Endodermal cell (in vitro differentiated cells): ENCODE measurements at regions not wholly inside any gene's neighbourhood (a gene's known extent, or its start where the extent isn't known, plus 50 kb on each side); places are given as distances from the start of the nearest gene placed in this dataset.

Source experiments
- DNase-seq: peaks from one replicate; pipeline ENCODE4 v3.0.0-alpha.2; 2017
- H3K27ac ChIP-seq: 2 replicates; pipeline ENCODE4 v1.5.1; 2013; ENCODE audit warnings: mild to moderate bottlenecking, low read depth, low read length, moderate library complexity
- H3K27me3 ChIP-seq: 2 replicates; pipeline ENCODE4 v1.6.1; 2013; ENCODE audit warnings: mild to moderate bottlenecking, low read length, moderate library complexity; ENCODE audit not compliant: insufficient read depth, control insufficient read depth, poor library complexity, severe bottlenecking
- H3K36me3 ChIP-seq: 2 replicates; pipeline ENCODE4 v1.7.0; 2013; ENCODE audit warnings: mild to moderate bottlenecking, low read length, moderate library complexity; ENCODE audit not compliant: control insufficient read depth, insufficient read depth
- H3K4me1 ChIP-seq: one replicate; pipeline ENCODE4 v1.7.0; 2013; ENCODE audit warnings: low read length; ENCODE audit not compliant: control insufficient read depth, insufficient read depth
- H3K4me3 ChIP-seq: 2 replicates; pipeline ENCODE4 v1.5.1; 2013; ENCODE audit warnings: mild to moderate bottlenecking, low read length, moderate library complexity
- H3K9ac ChIP-seq: 2 replicates; pipeline ENCODE4 v1.6.1; 2013; ENCODE audit warnings: mild to moderate bottlenecking, low read length, moderate library complexity; ENCODE audit not compliant: poor library complexity, severe bottlenecking; ENCODE audit errors: extremely low read depth
- H3K9me3 ChIP-seq: 2 replicates; pipeline ENCODE4 v1.6.1; 2013; ENCODE audit warnings: mild to moderate bottlenecking, low read length, moderate library complexity; ENCODE audit not compliant: control insufficient read depth
- H3K27ac Mint-ChIP-seq: 2 replicates; pipeline ENCODE4 v1.8.0; 2020; ENCODE audit warnings: mixed read lengths
- H3K27me3 Mint-ChIP-seq: 2 replicates; pipeline ENCODE4 v1.8.0; 2021; ENCODE audit warnings: mild to moderate bottlenecking, mixed read lengths; ENCODE audit not compliant: insufficient read depth
- H3K36me3 Mint-ChIP-seq: 2 replicates; pipeline ENCODE4 v1.8.0; 2020; ENCODE audit warnings: low read depth, mixed read lengths
- H3K4me1 Mint-ChIP-seq: 2 replicates; pipeline ENCODE4 v1.8.0; 2020; ENCODE audit warnings: mixed read lengths
- H3K4me3 Mint-ChIP-seq: 2 replicates; pipeline ENCODE4 v1.8.0; 2020; ENCODE audit warnings: mild to moderate bottlenecking, moderate library complexity, mixed read lengths
- H3K9me3 Mint-ChIP-seq: 2 replicates; pipeline ENCODE4 v1.8.0; 2020; ENCODE audit warnings: mild to moderate bottlenecking, mixed read lengths
- WGBS, 2 experiments: methylation state at CpG; one replicate each; pipeline versions ENCODE4 v1.1.5 to v1.1.7; 2013; ENCODE audit warnings: missing lambda C conversion rate in 2 of 2, mixed read lengths in 1 of 2; ENCODE audit not compliant: insufficient coverage in 1 of 2, insufficient read length in 1 of 2; 5-methylcytosine and 5-hydroxymethylcytosine counted together
- TF ChIP-seq, protein P1 (sequence below): fragments of 200-600 bp; sonication (generic); conservative IDR thresholded peaks from 2 replicates; pipeline ENCODE4 v1.5.0; 2021; ENCODE audit warnings: antibody characterized with exemption, mild to moderate bottlenecking

DNA sequence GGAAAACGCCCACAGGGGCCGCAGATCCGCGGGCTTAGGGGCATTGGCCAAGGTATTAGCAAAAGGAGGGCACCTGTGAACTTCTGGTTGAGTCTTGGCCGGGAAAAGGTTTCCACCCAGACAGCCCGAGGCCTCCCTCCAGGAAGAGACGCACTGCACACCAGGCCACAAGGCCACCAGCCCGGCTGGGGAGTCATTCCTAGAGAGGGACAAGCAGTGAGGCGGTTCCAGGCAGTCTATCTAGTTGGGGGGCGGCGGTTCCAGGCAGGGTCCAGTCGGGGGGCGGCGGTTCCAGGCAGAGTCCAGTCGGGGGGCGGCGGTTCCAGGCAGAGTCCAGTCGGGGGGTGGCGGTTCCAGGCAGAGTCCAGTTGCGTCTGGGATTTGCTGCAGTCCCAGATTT lies 518.5 kb downstream of the GLRX3 start:
- Mint-ChIP-seq H3K4me3 (no peak overlapping the region), H3K36me3 (no peaks in the 10 kb centered on the region), H3K27ac (no peak overlapping the region), H3K9me3 (peaks cover 2% of the 10 kb centered on the region), H3K4me1 (peaks cover 2% of the 10 kb centered on the region), H3K27me3 (peaks cover 2% of the 10 kb centered on the region)
- no peak for DNase-seq
- H3K4me3 ChIP-seq, result no peak overlapping the region
- no peak overlapping the region for H3K9ac ChIP-seq
- H3K27ac ChIP-seq, result no peak overlapping the region
- no peaks in the 10 kb centered on the region for H3K9me3 ChIP-seq
- no peaks in the 10 kb centered on the region for H3K4me1 ChIP-seq
- H3K27me3 ChIP-seq, result no peaks in the 10 kb centered on the region
- TF ChIP-seq, protein P1, sequence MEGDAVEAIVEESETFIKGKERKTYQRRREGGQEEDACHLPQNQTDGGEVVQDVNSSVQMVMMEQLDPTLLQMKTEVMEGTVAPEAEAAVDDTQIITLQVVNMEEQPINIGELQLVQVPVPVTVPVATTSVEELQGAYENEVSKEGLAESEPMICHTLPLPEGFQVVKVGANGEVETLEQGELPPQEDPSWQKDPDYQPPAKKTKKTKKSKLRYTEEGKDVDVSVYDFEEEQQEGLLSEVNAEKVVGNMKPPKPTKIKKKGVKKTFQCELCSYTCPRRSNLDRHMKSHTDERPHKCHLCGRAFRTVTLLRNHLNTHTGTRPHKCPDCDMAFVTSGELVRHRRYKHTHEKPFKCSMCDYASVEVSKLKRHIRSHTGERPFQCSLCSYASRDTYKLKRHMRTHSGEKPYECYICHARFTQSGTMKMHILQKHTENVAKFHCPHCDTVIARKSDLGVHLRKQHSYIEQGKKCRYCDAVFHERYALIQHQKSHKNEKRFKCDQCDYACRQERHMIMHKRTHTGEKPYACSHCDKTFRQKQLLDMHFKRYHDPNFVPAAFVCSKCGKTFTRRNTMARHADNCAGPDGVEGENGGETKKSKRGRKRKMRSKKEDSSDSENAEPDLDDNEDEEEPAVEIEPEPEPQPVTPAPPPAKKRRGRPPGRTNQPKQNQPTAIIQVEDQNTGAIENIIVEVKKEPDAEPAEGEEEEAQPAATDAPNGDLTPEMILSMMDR, result no peak
- no peaks in the 10 kb centered on the region for H3K36me3 ChIP-seq
- 91 to 100% methylated on average over 10 to 20 of the region's 20 CpGs for WGBS, 2 experiments

DNA sequence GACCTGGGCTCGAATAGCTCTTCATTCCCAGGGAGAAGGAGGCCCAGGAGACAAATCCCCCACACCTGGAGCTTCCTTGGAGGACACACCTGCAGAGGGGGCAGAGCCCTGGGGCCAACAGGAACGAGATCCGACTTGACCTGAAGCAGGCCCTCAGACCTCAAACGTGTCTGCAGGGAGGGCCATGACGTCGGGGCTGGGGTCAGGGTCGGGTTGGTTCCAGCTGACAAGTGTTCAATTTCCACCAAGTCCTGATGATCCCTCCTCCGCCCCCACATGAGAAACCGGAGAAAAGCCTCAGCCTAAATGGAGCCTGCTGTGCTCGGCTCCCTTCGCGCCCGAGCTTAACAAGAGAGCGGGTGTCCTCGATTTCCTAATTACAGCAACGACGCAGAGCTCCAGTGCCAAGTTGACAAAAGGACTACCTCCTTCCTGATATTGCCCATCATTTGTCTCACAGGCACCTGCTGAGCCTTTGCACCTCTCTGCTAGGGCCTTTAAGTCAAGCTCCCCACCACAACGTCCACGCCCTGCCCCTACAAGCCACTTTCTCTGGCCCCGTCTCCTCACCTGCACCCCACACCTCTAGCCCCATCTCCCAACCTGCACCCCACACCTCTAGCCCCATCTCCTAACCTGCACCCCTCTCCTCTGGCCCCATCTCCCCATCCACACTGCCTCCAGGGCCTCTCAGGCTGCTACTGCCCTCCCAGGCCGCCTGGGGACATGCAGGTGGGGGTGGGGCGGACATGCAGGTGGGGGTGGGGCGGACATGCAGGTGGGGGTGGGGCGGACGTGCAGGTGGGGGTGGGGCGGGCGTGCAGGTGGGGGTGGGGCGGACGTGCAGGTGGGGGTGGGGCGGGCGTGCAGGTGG lies 519.4 kb downstream of the GLRX3 start:
- 89 to 93% methylated on average over 13 to 20 of the region's 31 CpGs for WGBS, 2 experiments
- no peak overlapping the region for H3K4me3 Mint-ChIP-seq

DNA sequence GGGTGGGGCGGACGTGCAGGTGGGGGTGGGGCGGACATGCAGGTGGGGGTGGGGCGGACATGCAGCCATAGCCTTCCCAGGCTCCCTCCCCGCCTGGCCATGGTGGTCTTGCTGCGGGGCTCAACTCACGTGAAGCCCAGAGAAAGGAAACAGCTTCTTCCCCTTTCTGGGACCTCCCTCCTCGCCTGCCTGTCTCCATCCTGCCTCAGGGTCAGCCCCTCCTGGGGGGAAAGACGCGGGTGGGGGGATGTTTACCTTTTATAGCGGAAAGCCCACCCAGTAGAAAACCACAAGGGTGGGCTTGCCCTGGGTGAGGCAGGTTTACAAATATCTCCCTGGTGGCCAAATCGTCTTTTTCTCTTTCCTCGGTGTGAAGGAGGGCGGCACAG lies 520.0 kb downstream of the GLRX3 start:
- Histone ChIP-seq H3K27me3 (no peaks in the 10 kb centered on the region), H3K36me3 (no peaks in the 10 kb centered on the region), H3K9ac (no peak overlapping the region), H3K4me3 (no peak overlapping the region), H3K9me3 (no peaks in the 10 kb centered on the region), H3K27ac (no peak overlapping the region), H3K4me1 (no peaks in the 10 kb centered on the region)
- 92 to 96% methylated on average over 3 to 12 of the region's 14 CpGs for WGBS, 2 experiments
- H3K4me3 Mint-ChIP-seq, result no peak overlapping the region
- no peak overlapping the region for H3K27ac Mint-ChIP-seq
- H3K4me1 Mint-ChIP-seq, result peaks cover 2% of the 10 kb centered on the region
- no peaks in the 10 kb centered on the region for H3K9me3 Mint-ChIP-seq
- TF ChIP-seq, protein P1, result no peak
- H3K36me3 Mint-ChIP-seq, result no peaks in the 10 kb centered on the region
- H3K27me3 Mint-ChIP-seq, result peaks cover 2% of the 10 kb centered on the region
- no peak for DNase-seq

More for the DNA sequence above, 519.4 kb downstream of the GLRX3 start:
- Mint-ChIP-seq H3K4me1 (peaks cover 2% of the 10 kb centered on the region), H3K36me3 (no peaks in the 10 kb centered on the region), H3K27ac (no peak overlapping the region), H3K9me3 (peaks cover under 1% of the 10 kb centered on the region), H3K27me3 (peaks cover 2% of the 10 kb centered on the region)
- Histone ChIP-seq H3K27ac (no peak overlapping the region), H3K27me3 (no peaks in the 10 kb centered on the region), H3K4me1 (no peaks in the 10 kb centered on the region), H3K9ac (no peak overlapping the region), H3K4me3 (no peak overlapping the region), H3K9me3 (no peaks in the 10 kb centered on the region), H3K36me3 (no peaks in the 10 kb centered on the region)
- TF ChIP-seq, protein P1, result no peak
- no peak for DNase-seq
